ENCODE measurements at regions not wholly inside any gene's neighbourhood (a gene's known extent, or its start where the extent isn't known, plus 50 kb on each side); places are given as distances from the start of the nearest gene placed in this dataset.

GRCh38 chr18:67957684-67958083 lies 441.2 kb upstream of the DSEL start:
- Histone ChIP-seq H4K20me1 (ENCODE audit: insufficient read depth) (no peaks in the 10 kb centered on the region), H3K27me3 (ENCODE audit: insufficient read depth, low read depth) (no peaks in the 10 kb centered on the region), H3K4me1 (ENCODE audit: low read depth, poor library complexity, severe bottlenecking) (no peaks in the 10 kb centered on the region), H3K9ac (no peak overlapping the region), H3K4me3 (IDR thresholded peaks at IDR 0.05; ENCODE audit: insufficient read depth, low read depth, low read length) (no peak overlapping the region), H3K36me3 (ENCODE audit: insufficient read depth) (no peaks in the 10 kb centered on the region), H3K27ac (no peak overlapping the region), H2AFZ (ENCODE audit: low read depth) (no peak overlapping the region), H3K79me2 (ENCODE audit: insufficient read depth, low read depth) (no peaks in the 10 kb centered on the region), H3K4me2 (no peak overlapping the region)
- no peak for TF ChIP-seq CTCF (conservative IDR thresholded peaks at IDR 0.05; ENCODE audit: low read depth, low read length)

GRCh38 chr18:67954594-67954993 lies 438.1 kb upstream of the DSEL start:
- Histone ChIP-seq H3K36me3 (ENCODE audit: insufficient read depth) (no peaks in the 10 kb centered on the region), H3K9ac (no peak overlapping the region), H3K27me3 (ENCODE audit: insufficient read depth, low read depth) (no peaks in the 10 kb centered on the region), H3K4me1 (ENCODE audit: low read depth, poor library complexity, severe bottlenecking) (no peaks in the 10 kb centered on the region), H3K4me2 (no peak overlapping the region), H2AFZ (ENCODE audit: low read depth) (no peak overlapping the region), H3K4me3 (IDR thresholded peaks at IDR 0.05; ENCODE audit: insufficient read depth, low read depth, low read length) (no peak overlapping the region), H3K27ac (no peak overlapping the region), H4K20me1 (ENCODE audit: insufficient read depth) (no peaks in the 10 kb centered on the region), H3K79me2 (ENCODE audit: insufficient read depth, low read depth) (no peaks in the 10 kb centered on the region)
- no peak for TF ChIP-seq CTCF (conservative IDR thresholded peaks at IDR 0.05; ENCODE audit: low read depth, low read length)

GRCh38 chr18:67951137-67951536 lies 434.6 kb upstream of the DSEL start:
- Histone ChIP-seq H3K9ac (no peak overlapping the region), H3K27ac (no peak overlapping the region), H3K4me2 (no peak overlapping the region), H3K4me3 (IDR thresholded peaks at IDR 0.05; ENCODE audit: insufficient read depth, low read depth, low read length) (no peak overlapping the region), H4K20me1 (ENCODE audit: insufficient read depth) (no peaks in the 10 kb centered on the region), H2AFZ (ENCODE audit: low read depth) (no peak overlapping the region), H3K36me3 (ENCODE audit: insufficient read depth) (no peaks in the 10 kb centered on the region), H3K79me2 (ENCODE audit: insufficient read depth, low read depth) (no peaks in the 10 kb centered on the region), H3K27me3 (ENCODE audit: insufficient read depth, low read depth) (no peaks in the 10 kb centered on the region), H3K4me1 (ENCODE audit: low read depth, poor library complexity, severe bottlenecking) (no peaks in the 10 kb centered on the region)
- no peak for TF ChIP-seq CTCF (conservative IDR thresholded peaks at IDR 0.05; ENCODE audit: low read depth, low read length)

GRCh38 chr18:67938660-67939059 lies 422.1 kb upstream of the DSEL start:
- H3K79me2 ChIP-seq (ENCODE audit: insufficient read depth, low read depth), result no peaks in the 10 kb centered on the region
- no peaks in the 10 kb centered on the region for H3K36me3 ChIP-seq (ENCODE audit: insufficient read depth)
- peaks cover 21% of the 10 kb centered on the region for H3K4me1 ChIP-seq (ENCODE audit: low read depth, poor library complexity, severe bottlenecking)
- no peak overlapping the region for H2AFZ ChIP-seq (ENCODE audit: low read depth)
- no peak for TF ChIP-seq CTCF (conservative IDR thresholded peaks at IDR 0.05; ENCODE audit: low read depth, low read length)
- no peak overlapping the region for H3K27ac ChIP-seq
- H4K20me1 ChIP-seq (ENCODE audit: insufficient read depth), result no peaks in the 10 kb centered on the region
- H3K4me3 ChIP-seq (IDR thresholded peaks at IDR 0.05; ENCODE audit: insufficient read depth, low read depth, low read length), result no peak overlapping the region
- H3K4me2 ChIP-seq, result no peak overlapping the region
- no peak overlapping the region for H3K9ac ChIP-seq
- H3K27me3 ChIP-seq (ENCODE audit: insufficient read depth, low read depth), result no peaks in the 10 kb centered on the region

- Histone ChIP-seq H4K20me1 (ENCODE audit: insufficient read depth) (no peaks in the 10 kb centered on the region), H3K27me3 (ENCODE audit: insufficient read depth, low read depth) (no peaks in the 10 kb centered on the region), H3K36me3 (ENCODE audit: insufficient read depth) (no peaks in the 10 kb centered on the region), H3K79me2 (ENCODE audit: insufficient read depth, low read depth) (no peaks in the 10 kb centered on the region), H3K9ac (no peak overlapping the region), H3K4me2 (no peak overlapping the region), H2AFZ (ENCODE audit: low read depth) (no peak overlapping the region), H3K27ac (no peak overlapping the region), H3K4me3 (IDR thresholded peaks at IDR 0.05; ENCODE audit: insufficient read depth, low read depth, low read length) (no peak overlapping the region), H3K4me1 (ENCODE audit: low read depth, poor library complexity, severe bottlenecking) (peaks cover 39% of the 10 kb centered on the region)
- TF ChIP-seq CTCF (conservative IDR thresholded peaks at IDR 0.05; ENCODE audit: low read depth, low read length), result no peak
Observed at GRCh38 chr18:67935638-67936037, 419.1 kb upstream of the DSEL start.

All from KMS-11 (cell line).